A549 (cell line): ENCODE measurements at regions not wholly inside any gene's neighbourhood (a gene's known extent, or its start where the extent isn't known, plus 50 kb on each side); places are given as distances from the start of the nearest gene placed in this dataset.

ENCODE experiments used
- CEBPB ChIP-seq, 2 experiments: fragments of >200 bp in 1 of 2; sonication (Bioruptor Twin) in 1 of 2; formaldehyde crosslinking in 1 of 2; IDR thresholded peaks; 2 replicates each; pipeline ENCODE4 v1.6.1; 2012 to 2016
- CTCF ChIP-seq: fragments of >200 bp; sonication (Bioruptor Twin); formaldehyde crosslinking; IDR thresholded peaks from 3 replicates; pipeline ENCODE4 v1.5.1; 2016
- JUNB ChIP-seq: fragments of >200 bp; sonication (Bioruptor Twin); formaldehyde crosslinking; IDR thresholded peaks from 2 replicates; pipeline ENCODE4 v1.6.1; 2016
- NR3C1 ChIP-seq: fragments of >200 bp; sonication (Bioruptor Twin); formaldehyde crosslinking; IDR thresholded peaks from 3 replicates; pipeline ENCODE4 v1.6.1; 2017
- PHF8 ChIP-seq: fragments of 200-600 bp; sonication (generic); IDR thresholded peaks from 2 replicates; pipeline ENCODE4 v1.6.1; 2016; ENCODE audit warnings: low read depth, mild to moderate bottlenecking, antibody characterized with exemption, moderate library complexity, borderline replicate concordance
- POLR2A ChIP-seq: IDR thresholded peaks from 2 replicates; pipeline ENCODE4 v1.6.1; 2012; ENCODE audit warnings: mild to moderate bottlenecking, low read length
- RNF2 ChIP-seq: fragments of 200-600 bp; sonication (generic); IDR thresholded peaks from 2 replicates; pipeline ENCODE4 v1.6.1; 2016; ENCODE audit warnings: low read depth, mild to moderate bottlenecking, antibody characterized with exemption, moderate library complexity, borderline replicate concordance
- TF ChIP-seq, protein P1 (sequence below): IDR thresholded peaks from 2 replicates; pipeline ENCODE4 v1.6.1; 2012

DNA sequence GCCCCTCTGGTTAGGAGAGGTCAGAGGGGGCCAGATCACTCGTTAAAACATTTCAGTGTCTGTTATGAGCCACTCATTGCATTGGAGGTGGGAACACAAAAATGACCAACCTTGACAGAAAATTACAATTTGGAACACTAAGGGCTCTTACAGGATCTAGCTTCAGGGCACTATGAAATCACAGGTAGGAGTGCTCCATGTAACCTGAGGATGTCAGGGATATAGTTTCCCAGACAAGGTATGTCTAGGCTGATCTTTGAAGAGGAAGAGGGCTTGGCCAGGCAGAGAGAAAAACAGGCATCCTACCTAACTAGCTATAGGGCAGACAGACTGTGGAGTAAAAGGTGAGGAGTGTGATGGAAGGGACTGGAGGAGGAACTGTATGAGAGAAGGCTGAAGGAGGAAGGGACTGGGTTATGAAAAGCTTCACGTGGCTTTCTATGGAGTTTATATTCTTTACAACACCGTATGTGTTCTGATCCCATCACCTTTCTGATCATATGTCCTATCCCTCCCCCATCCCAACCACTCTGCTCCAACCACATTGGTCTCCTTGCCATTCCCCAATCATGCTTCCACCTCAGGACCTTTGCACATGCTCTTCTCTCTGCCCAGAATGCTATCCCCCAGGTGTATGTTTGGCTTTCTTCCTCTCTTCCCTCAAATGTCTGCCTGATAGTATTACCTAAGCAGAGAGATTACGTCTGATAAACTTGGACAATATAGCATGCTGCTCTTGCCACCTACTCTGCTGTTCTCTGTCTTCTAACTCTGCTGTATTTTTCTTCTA, 88.2 kb downstream of the CCR1 start:
- TF ChIP-seq CTCF, result no peak
- TF ChIP-seq CEBPB (IDR thresholded peaks at IDR 0.05), result no peak
- TF ChIP-seq RNF2, result no peak
- TF ChIP-seq NR3C1, result no peak
- TF ChIP-seq PHF8, result no peak
- no peak for TF ChIP-seq JUNB
- TF ChIP-seq POLR2A, result no peak
- TF ChIP-seq, protein P1, sequence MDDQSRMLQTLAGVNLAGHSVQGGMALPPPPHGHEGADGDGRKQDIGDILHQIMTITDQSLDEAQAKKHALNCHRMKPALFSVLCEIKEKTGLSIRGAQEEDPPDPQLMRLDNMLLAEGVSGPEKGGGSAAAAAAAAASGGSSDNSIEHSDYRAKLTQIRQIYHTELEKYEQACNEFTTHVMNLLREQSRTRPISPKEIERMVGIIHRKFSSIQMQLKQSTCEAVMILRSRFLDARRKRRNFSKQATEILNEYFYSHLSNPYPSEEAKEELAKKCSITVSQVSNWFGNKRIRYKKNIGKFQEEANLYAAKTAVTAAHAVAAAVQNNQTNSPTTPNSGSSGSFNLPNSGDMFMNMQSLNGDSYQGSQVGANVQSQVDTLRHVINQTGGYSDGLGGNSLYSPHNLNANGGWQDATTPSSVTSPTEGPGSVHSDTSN, result no peak
